ENCODE measurements at regions not wholly inside any gene's neighbourhood (a gene's known extent, or its start where the extent isn't known, plus 50 kb on each side); places are given as distances from the start of the nearest gene placed in this dataset.

DNA sequence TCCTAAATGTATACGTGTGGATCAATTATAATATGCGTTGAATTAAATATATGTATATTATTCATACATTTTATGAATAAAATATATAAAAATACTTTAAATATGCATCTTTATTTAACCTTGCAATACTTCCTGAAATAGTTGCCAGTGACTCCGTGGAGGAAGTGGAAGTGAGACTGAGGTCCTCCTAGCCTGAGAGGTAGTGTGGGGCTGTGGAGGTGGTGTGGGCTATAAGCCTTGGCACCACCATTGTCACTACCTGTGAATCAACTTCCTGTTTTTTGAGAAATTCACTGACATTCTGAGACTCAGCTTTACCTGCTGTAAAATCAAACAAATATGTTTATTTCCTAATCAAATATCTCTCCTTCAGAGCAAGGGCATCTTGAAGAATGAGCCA is 514.2 kb downstream of the VRK1 start:
- DNase-seq: no peak

DNA sequence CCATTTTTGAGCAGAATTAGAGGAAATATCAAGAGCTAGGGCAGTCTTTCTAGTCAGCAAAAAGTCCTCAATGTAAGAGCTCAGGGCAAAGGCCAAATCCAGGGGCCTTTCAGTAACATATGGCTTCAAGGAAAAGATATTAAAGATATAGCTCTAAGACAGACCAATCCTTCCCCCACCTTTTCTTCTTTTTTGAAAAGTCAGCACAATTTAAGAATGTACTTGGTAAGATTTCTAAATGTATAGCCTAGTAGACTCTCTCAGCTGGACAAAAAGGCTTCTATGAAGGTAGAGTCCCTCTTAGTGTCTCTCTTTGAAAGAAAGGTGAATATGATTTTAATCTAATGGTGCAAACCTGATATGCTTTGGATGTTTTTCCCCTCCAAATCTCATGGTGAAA is 515.7 kb downstream of the VRK1 start:
- no peak for DNase-seq

DNA sequence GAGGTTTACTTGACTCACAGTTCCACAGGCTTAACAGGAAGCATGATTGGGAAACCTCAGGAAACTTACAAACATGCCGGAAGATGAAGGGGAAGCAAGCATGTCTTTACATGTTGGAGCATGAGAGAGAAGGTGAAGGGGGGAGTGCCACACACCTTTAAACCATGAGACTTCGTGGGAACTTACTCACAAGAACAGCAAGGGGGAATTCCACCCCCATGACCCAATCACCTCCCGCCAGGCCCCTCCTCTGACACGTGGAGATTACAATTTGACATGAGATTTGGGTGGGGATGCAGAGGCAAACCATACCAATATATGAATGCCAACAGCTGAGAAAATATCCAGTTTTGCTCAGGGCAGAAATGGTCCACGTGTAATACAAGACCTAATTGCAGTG is 518.6 kb downstream of the VRK1 start:
- DNase-seq: no peak

DNA sequence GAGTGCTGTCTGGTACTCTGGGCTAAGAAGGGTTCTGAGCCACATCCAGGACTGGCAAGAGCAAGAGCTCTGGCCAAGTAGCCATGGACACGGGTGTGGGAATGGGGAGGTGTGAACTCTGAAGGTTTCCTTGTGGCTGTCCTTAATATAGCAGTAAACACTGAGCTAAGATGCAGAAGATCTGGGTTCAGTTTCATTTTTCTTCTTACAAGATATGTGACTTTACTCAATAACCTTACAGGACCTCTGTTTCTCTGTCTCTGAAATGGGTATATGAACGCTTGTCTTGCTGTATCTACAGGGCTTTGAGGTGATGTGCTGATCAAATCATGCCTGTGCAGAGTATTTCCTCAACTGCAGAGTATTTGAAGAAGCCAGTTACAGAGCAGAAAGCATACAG is 521.2 kb downstream of the VRK1 start:
- DNase-seq: no peak

DNA sequence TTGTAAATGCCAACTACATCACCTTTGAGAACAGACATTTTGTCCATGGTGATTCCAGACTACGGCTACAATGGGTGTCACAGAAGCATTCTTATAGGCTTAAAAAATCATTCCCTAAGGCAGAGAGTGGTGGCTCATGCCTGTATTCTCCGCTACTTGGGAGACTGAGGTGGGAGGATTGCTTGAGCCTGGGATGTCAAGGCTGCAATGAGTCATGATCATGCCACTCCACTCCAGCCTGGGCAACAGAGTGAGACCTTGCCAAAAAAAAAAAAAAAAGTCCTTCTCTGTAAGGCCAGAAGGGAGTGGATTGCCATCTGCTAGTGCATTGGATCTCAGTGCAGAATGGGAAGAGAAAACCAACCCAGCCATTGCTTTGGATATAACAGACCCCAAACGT is 522.5 kb downstream of the VRK1 start:
- no peak for DNase-seq

DNA sequence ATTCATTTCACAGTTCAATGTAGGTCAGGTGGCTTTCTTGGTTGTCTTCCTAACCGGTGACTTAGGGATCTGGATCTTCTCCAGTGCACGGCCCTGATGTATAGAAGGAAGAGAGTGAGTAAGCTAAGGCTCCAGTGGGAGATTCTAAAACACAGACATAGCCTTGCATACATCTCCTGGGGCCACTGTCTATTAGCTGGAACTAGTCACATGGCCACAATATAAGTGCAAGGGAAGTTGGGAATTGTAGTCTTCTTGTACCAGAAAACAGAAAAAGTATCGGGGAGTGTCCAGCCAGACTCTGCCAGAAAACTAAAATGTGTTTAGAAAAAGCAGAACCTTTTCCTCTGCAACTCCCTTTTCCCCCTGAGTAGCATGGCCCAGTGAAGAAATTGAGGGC is 531.6 kb downstream of the VRK1 start:
- no peak for DNase-seq

DNA sequence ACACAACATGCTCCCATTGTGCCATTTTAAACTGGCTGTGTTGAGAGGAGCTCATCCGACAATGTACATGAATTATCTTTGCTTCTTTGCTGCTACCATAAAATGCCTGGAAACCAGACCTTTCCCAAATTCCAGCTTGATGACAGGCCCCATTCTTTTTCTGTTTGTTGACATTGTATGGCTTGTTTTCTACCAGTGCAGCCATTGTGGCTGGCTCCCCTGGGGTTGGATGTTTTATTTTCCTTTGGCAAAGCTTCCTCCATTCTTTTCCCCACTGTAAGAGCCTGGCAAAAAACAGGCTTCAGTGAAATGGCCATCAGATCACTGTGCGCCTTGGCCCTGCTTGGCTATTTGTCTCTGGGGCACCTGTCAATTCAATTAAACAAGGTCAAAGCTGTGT is 532.5 kb downstream of the VRK1 start:
- no peak for DNase-seq

DNA sequence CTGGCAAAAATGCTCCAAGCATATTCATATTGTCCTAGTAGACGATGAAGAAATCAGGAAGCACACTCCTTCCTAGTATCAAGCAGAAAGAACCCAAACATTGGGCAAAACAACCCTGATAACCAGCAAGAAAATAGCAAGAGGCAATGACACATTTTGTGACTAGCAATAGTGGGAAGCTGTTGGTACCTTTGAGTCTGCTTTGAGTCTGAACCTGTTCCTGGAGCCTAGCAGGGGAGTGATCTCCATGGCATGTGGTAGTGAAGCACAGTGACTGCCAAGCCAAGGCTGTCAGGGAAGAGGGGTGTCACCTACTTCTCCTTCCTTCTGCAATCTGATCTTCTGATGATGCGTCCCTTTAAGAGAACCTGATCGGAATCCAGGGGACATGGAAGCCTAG is 533.9 kb downstream of the VRK1 start:
- DNase-seq: no peak

DNA sequence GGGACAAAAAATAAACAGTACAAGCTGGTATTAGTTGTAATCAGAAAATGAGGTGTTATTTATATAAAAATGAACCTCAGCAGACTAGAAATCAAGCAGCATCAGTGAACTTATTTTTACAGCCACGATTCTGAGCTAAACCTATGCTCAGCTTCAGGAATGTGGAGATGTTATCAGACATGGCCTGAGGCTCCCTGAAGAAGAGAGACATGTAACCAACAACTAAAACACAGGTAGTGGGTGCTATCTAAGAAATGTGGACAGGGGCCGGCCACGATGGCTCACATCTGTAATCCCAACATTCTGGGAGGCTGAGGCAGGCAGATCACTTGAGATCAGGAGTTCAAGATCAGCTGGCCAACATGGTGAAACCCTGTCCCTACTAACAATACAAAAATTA is 534.3 kb downstream of the VRK1 start:
- DNase-seq: no peak

DNA sequence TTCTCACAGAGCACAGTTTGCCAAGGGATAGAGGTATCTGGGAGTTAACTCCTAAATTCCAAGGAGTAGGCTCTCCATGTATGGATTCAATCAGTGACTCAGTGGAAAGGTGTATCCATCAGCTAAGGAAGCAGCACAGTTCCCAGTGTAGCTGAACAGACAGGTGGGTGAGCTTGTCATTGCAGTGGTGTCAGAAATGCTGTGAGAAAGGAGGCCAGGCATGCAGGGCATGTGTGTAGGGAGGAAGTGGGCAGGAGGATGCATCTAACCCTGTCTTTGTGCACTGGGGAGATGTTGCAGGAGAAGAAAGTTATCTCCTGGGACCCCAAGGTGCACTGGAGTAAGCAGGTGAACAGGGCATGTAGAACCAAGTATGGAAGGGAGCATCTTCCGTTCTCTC is 539.0 kb downstream of the VRK1 start:
- no peak for DNase-seq

DNA sequence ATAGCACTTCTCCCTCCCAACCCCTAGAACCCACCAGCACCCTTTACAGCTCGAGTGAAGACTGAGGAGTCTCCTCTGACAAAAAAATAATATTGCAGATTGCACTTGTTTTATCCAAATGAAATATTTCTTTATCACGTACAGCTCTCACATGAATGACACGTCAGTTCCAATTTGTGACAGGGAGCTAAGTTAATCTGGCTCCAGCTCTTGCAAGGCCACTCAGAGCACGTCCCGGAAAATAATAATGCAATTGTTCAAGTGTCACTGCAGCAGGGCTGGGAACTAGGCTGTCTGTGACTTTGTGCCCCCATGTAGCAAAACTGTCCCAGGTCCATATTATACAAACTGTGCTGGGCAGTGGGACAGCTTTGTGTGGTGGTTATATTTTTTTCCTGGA is 539.6 kb downstream of the VRK1 start:
- DNase-seq: no peak

DNA sequence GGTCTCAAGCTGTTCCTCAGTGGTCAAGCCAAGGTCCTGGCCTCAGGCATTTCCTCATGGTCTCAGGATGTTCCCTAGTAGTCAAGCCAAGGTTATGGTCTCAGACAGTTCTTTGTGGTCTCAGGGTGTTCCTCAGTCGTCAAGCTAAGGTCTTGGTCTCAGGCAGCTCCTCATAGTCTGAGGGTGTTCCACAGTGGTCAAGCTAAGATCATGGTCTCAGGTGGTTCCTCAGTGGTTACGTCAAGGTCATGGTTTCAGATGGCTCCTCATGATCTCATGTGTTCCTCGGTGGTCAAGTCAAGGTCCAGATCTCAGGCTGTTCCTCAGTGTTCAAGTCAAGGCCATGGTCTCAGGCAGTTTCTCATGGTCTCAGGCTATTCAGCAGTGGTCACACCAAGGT is 540.1 kb downstream of the VRK1 start:
- DNase-seq: no peak

DNA sequence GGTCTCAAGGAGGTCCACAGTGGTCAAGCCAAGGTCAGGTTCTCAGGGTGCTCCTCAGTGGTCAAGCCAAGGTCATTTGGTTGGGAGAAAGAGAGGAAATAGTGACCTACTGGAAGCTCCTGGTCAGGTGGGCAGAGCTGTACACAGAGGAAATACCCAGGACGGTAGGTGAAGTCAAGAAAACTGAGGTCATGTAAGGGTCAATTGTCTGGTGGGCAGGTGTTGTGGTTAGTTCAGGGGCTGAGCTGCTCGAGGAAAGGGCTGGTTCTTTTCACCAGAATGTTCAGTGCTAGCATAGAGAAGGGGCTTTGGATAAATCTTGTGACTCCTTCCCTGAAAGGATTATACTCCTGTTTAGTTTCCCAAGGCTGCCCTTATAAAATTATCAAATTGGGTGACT is 540.5 kb downstream of the VRK1 start:
- no peak for DNase-seq

DNA sequence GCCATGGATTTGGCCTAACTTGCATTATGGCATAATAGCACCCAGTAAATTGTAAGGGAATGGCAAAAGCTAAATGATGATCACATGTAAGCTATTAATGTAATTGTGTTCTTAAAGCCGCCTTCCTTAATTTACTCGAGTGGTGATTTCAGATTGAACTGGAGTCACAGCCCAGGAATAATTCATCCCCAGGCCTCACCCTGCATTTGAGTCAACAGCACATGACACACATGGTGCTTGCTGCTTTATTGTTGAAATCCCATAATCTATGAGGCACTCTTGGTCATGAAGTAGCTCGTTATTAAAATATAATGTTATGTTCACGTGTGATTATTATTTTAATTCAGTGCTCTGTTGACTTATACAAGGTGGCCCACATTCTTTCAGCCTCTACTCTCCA is 547.5 kb downstream of the VRK1 start:
- no peak for DNase-seq

DNA sequence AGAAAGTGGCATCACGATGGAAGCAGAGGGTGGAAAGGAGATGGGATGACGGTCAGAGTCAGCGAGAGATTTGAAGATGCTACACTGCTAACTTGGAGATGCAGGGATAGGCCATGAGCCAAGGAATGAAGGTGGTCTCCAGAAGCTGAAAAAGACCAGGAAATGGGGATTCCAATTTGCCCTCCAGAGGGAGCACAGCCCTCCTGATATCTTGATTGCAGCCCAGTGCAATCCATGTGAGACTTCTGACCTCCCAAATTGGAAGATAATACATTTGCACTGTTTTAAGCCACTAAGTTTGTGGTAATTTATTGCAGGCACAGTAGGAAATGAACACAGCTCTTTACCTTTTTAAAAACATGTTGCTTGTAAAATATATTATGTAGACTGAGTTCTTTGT is 549.5 kb downstream of the VRK1 start:
- DNase-seq: no peak

DNA sequence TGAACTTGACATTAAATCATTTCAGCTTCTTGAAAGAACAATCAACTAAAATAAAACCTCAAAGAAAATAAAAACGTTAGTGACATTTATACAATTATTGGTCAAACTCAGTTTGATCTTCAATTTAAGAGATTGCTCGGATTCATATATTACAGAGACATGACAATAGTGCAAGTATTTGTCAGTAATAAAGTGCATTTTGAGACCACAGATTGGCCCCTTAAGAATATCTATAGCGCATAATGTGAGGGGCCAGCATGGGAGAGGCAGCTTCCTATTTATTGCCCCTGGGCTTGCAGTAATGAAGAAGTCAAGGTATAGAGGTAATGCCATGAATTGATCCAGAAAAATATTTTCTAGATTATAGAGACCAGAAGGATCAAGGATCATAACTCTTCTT is 552.3 kb downstream of the VRK1 start:
- DNase-seq: no peak

DNA sequence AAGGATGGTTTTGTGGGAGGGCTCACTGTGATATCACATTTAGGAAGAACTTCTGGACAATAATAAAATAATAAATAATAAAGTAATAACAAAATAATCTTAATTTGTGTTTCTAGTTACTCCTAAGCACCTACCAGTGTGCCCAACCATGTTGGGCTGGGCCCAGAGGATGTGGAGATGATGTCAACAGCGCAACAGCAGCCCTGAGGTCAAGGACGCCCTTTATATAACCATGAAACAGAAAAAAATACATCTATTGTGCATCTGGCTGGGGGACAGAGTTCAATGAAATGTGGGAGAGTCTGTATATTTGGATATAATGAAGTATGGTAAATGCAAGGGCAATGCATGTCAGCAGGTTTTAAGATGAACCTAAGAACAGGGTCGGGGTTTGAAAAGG is 552.8 kb downstream of the VRK1 start:
- DNase-seq: no peak

DNA sequence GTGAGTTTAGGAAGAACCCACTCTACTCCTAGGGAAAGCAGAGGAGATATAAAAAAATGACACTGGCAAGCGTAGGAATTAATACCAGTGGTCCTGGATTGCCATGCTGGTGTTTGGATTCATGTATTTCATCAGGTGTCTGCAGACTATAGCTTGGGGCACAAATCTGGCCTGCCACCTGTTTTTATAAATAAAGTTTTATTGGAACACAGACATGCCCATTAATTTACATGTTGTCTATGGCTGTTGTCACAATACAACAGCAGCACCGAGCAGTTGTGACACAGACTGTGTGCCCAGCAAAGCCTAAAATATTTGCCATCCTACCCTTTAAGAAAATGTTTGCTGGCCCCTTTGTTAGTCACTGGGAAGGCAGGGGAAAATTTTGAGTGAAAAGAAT is 553.2 kb downstream of the VRK1 start:
- no peak for DNase-seq

DNA sequence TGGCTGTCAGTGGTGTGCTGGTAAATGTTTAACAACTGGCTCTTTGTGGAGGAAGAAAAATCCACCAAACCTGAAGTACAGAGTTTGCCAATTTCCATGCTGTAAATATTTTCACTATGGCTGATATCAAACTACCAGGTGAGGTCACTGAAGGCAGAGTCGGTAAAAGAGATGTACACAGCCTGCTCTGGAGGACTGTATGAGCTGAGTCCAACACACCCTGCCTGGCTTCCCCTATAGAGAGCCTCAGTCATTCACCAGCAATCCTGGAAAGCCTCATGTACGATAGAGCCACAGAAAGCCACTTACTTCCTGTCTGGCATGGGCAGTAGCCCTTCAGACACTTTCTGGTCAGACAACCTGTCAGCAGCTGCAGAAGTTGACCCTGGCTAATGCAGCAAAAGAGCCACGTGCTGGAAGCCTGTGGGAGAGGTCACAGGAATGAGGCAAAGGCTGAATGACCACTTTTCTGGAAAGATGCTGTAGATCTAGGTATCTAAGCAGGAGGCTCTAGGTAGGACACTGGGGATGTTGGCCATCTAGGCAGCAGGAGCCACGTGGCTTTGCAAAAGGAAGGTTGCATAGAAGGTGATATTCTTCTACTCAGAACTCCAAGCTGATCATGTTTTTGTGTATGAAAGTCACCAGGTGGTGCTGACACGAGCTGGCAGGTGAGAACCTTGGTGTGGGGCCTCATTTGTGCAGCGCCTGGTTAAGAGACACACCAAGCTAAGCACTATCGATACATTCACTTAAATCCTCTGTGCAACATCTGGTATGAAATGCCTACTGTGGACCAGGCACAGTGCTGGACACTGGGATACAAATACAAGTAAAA is 553.9 kb downstream of the VRK1 start:
- no peak for DNase-seq

DNA sequence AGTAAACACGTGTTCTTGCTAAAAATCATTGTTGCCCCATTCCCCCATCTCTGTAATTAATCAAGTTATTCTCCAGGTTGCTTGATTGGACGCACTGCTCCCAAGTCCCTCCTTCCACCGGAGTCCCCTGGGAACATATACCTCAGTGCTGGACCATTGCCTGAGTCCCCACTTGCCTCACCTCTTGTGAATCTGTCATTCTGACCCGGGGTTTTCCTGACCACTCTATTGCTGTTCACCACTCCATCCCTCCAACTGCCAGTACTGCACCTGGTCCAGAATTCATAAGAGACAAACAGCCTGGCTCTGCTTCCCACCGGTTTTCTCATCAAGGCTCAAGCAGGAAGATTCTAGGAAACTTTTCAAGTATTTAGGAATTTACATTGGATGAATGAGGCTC is 555.9 kb downstream of the VRK1 start:
- no peak for DNase-seq

DNA sequence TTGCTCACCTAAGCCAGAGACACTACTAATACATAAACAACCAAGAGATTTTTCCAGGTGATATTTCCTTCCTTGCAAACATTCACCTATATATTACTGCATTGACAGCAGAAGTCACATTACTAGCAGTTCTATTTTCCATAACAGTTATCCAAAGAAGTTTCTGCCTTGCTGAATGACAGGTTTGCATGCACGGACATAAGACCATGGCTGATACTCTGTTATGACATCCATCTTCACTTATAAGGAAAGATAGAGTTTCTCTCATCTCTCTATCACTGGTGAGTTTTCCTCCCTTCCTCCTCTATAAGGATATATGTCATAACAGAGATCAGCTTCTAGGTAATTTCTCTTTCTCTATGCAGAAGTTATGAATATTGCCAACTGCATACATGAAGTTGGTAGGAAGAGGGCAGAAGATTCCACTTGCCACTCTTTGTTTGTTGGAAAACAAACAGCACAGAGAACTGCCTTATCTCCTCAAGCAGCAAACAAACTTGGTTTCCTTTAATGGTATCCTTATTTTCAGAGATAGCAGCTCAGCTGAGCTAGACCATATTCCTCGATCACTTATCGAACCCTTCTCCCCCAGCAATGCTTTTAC is 557.0 kb downstream of the VRK1 start:
- DNase-seq: no peak

DNA sequence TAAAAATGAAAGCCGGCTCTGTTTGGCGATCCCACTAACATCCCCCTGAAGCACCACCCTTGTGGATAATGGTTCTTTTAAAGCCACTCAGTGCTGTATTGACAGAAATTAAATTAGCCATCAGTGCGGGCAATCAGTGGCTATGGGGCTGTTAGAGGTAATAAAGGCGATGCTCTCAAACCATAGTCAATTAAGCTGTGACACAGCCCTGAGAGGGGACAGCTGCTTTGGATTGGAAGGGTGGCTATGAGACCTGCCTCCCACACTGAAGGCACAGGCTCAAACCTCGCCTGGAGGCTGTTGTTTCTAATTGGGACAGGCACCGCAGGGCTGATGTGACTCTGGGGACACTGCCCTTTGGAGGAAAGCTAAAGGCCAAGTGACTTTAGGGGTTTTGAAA is 562.2 kb downstream of the VRK1 start:
- no peak for DNase-seq

DNA sequence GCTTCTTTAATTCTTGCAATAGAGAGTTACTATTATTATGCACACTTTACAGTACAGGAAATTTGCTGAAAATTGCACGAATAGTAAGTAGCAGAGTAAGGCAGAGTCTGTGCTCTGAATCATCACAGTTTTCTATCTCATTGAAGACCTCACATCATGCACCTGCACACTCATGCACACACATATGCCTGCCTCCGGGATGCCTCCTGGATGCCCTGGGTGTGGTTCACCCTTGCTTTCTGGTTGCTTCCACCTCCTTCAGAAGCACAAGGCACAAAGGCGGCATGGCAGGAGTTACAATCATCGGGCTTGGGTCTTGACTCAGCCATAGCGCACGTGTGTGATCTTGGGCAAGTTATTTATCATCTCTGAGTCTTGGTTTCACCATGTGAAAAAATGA is 564.0 kb downstream of the VRK1 start:
- no peak for DNase-seq

DNA sequence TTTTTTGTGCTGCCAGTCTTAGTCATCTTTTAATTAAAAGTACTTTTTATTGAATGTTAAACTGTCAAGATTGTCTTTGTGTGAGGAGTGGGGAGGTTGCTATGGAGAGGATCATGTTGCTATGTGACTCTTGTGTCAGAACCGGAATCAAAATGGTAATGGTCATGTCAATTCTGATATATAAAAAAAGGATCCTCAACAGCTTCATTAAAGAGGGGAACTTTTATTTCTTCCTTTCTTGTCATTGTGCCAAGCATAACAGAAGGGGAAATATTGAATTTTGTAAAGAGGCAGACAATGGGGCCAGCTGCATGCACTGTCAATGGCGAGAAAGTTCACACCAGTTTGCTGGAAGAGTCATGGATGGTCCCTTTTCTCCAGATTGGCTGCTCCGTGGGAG is 564.8 kb downstream of the VRK1 start:
- no peak for DNase-seq

DNA sequence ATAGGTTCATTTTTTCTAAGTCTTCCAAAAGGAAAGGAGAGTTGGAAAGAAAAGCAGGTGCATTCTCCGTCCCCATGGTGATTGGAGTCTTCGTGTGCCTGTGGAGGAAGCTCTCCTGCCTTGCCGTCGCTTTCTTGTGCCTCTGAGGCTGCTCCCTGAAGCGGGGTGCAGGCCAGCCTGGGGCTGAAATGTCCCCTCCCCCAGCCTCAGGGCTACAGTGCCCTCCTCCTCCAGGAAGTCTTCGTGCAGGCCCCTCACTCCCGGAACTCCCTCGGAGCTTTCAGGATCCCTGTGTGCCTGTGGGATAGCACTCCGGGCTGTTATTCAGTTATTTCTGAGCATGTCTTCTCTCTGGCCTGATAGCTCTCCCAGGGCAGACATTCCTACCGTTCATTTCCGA is 569.2 kb downstream of the VRK1 start:
- DNase-seq: no peak

Data from SHP77 (cell line).